ENCODE measurements at regions not wholly inside any gene's neighbourhood (a gene's known extent, or its start where the extent isn't known, plus 50 kb on each side); places are given as distances from the start of the nearest gene placed in this dataset.

GRCh38 chr11:104727095-104727494 is 171.2 kb downstream of the CASP12 start:
- Histone ChIP-seq H3K27me3 (ENCODE audit: low read length) (no peaks in the 10 kb centered on the region), H3K9ac (ENCODE audit: low read length) (no peak overlapping the region), H3F3A (ENCODE audit: low read length, unreplicated experiment) (no peaks in the 10 kb centered on the region), H3K4me2 (ENCODE audit: low read length) (no peak overlapping the region), H3K4me1 (ENCODE audit: insufficient read depth, low read length) (no peaks in the 10 kb centered on the region), H3K9me2 (replicated peaks; ENCODE audit: low read length) (no peaks in the 10 kb centered on the region), H3K9me3 (ENCODE audit: low read length) (peaks cover 12% of the 10 kb centered on the region), H2AFZ (ENCODE audit: low read length) (no peak overlapping the region), H3K27ac (ENCODE audit: low read length) (no peak overlapping the region), H4K20me1 (ENCODE audit: low read length) (no peaks in the 10 kb centered on the region), H3K79me2 (ENCODE audit: low read length) (no peaks in the 10 kb centered on the region), H3K36me3 (ENCODE audit: low read depth, low read length) (no peaks in the 10 kb centered on the region), H3K4me3 (ENCODE audit: low read length) (no peak overlapping the region)
- BruUV-seq (replicated peaks): no TSS peak
- no peak for TF ChIP-seq EZH2 (IDR thresholded peaks at IDR 0.05; ENCODE audit: low read length, unreplicated experiment)
- TF ChIP-seq, protein P1, sequence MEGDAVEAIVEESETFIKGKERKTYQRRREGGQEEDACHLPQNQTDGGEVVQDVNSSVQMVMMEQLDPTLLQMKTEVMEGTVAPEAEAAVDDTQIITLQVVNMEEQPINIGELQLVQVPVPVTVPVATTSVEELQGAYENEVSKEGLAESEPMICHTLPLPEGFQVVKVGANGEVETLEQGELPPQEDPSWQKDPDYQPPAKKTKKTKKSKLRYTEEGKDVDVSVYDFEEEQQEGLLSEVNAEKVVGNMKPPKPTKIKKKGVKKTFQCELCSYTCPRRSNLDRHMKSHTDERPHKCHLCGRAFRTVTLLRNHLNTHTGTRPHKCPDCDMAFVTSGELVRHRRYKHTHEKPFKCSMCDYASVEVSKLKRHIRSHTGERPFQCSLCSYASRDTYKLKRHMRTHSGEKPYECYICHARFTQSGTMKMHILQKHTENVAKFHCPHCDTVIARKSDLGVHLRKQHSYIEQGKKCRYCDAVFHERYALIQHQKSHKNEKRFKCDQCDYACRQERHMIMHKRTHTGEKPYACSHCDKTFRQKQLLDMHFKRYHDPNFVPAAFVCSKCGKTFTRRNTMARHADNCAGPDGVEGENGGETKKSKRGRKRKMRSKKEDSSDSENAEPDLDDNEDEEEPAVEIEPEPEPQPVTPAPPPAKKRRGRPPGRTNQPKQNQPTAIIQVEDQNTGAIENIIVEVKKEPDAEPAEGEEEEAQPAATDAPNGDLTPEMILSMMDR (conservative IDR thresholded peaks at IDR 0.05; ENCODE audit: low read depth, low read length): no peak
- TF ChIP-seq EZH2phosphoT487 (IDR thresholded peaks at IDR 0.05; ENCODE audit: borderline replicate concordance, low read length): no peak
- POLR2A ChIA-PET (ENCODE audit: unreplicated experiment): no interaction called here
- CTCF ChIA-PET: no interaction called here
- ATAC-seq (no peak), DNase-seq (no peak)
- intact Hi-C loops (cut with micrococcal nuclease): no loop called here

DNA sequence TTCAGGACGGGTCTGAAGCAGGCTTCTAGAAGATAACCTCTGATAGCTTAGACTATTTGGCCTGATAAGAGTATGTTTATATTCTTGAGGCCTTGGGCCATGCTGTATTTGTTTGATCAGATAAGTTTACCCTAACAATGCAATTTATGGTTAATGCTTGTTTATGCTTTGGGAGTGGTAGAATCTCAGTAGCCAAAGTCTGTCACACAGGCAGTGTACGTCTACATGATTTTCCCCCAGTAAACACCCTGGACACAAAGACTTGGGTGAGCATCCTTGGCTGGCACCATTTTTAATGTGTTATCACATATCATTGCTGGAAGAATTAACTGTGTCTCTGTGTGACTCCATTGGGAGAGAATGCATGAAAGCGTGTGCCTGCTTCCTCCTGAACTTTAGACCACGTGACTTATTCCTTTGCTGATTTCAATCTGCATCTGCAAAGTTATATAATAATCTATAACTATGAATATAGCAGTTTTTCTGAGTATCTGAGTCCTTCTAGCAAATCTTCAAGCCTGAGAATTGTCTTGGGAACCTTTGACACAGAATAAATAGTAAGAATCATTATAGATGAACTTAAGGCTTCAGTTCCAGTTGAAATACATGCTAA is 172.4 kb downstream of the CASP12 start:
- Histone ChIP-seq H3K27ac (ENCODE audit: low read length) (no peak overlapping the region), H3K9ac (ENCODE audit: low read length) (no peak overlapping the region), H3K27me3 (ENCODE audit: low read length) (no peaks in the 10 kb centered on the region), H3K79me2 (ENCODE audit: low read length) (no peaks in the 10 kb centered on the region), H3K9me2 (replicated peaks; ENCODE audit: low read length) (no peaks in the 10 kb centered on the region), H3K9me3 (ENCODE audit: low read length) (peaks cover 12% of the 10 kb centered on the region), H2AFZ (ENCODE audit: low read length) (no peak overlapping the region), H3F3A (ENCODE audit: low read length, unreplicated experiment) (no peaks in the 10 kb centered on the region), H4K20me1 (ENCODE audit: low read length) (no peaks in the 10 kb centered on the region), H3K4me2 (ENCODE audit: low read length) (no peak overlapping the region), H3K4me1 (ENCODE audit: insufficient read depth, low read length) (no peaks in the 10 kb centered on the region), H3K36me3 (ENCODE audit: low read depth, low read length) (no peaks in the 10 kb centered on the region), H3K4me3 (ENCODE audit: low read length) (no peak overlapping the region)
- intact Hi-C loops (cut with micrococcal nuclease): no loop called here
- ChIA-PET CTCF (no interaction called here), POLR2A (ENCODE audit: unreplicated experiment) (no interaction called here)
- ATAC-seq: no peak
- DNase-seq: no peak
- BruUV-seq (replicated peaks): no TSS peak
- TF ChIP-seq EZH2phosphoT487 (IDR thresholded peaks at IDR 0.05; ENCODE audit: borderline replicate concordance, low read length): no peak
- TF ChIP-seq EZH2 (IDR thresholded peaks at IDR 0.05; ENCODE audit: low read length, unreplicated experiment): no peak
- TF ChIP-seq, protein P1 (conservative IDR thresholded peaks at IDR 0.05; ENCODE audit: low read depth, low read length): no peak

DNA sequence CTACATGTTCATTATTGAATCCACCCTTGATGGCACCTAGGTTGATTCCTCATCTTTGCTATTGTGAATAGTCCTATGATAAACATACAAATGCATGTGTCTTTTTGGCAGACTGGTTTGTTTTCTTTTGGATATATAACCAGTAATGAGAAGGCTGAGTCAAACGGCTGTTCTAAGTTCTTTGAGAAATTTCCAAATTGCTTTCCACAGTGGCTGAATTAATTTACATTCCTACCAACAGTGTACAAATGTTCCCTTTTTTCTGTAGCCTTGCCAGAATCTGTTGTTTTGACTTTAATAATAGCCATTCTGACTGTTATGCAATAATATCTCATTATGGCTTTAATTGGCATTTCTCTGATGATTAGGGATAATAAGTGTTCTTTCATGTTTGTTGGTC is 184.9 kb downstream of the CASP12 start:
- H3K9me3 ChIP-seq (ENCODE audit: low read length): no peaks in the 10 kb centered on the region
- no peak for ATAC-seq
- no TSS peak for BruUV-seq (replicated peaks)
- no peaks in the 10 kb centered on the region for H3F3A ChIP-seq (ENCODE audit: low read length, unreplicated experiment)
- no peak for DNase-seq
- H3K4me1 ChIP-seq (ENCODE audit: insufficient read depth, low read length): no peaks in the 10 kb centered on the region
- H3K4me2 ChIP-seq (ENCODE audit: low read length): no peak overlapping the region
- H3K27me3 ChIP-seq (ENCODE audit: low read length): no peaks in the 10 kb centered on the region
- TF ChIP-seq EZH2phosphoT487 (IDR thresholded peaks at IDR 0.05; ENCODE audit: borderline replicate concordance, low read length) (no peak), EZH2 (IDR thresholded peaks at IDR 0.05; ENCODE audit: low read length, unreplicated experiment) (no peak)
- TF ChIP-seq, protein P1 (conservative IDR thresholded peaks at IDR 0.05; ENCODE audit: low read depth, low read length): no peak
- no peak overlapping the region for H3K27ac ChIP-seq (ENCODE audit: low read length)
- no peak overlapping the region for H2AFZ ChIP-seq (ENCODE audit: low read length)
- H3K79me2 ChIP-seq (ENCODE audit: low read length): no peaks in the 10 kb centered on the region
- ChIA-PET CTCF (no interaction called here), POLR2A (ENCODE audit: unreplicated experiment) (no interaction called here)
- no peak overlapping the region for H3K4me3 ChIP-seq (ENCODE audit: low read length)
- H4K20me1 ChIP-seq (ENCODE audit: low read length): no peaks in the 10 kb centered on the region
- no peaks in the 10 kb centered on the region for H3K9me2 ChIP-seq (replicated peaks; ENCODE audit: low read length)
- intact Hi-C loops (cut with micrococcal nuclease): no loop called here
- H3K9ac ChIP-seq (ENCODE audit: low read length): no peak overlapping the region
- H3K36me3 ChIP-seq (ENCODE audit: low read depth, low read length): no peaks in the 10 kb centered on the region

Data from PC-3 (cell line).